Mesenchymal stem cell (in vitro differentiated cells and primary cell): ENCODE measurements at regions not wholly inside any gene's neighbourhood (a gene's known extent, or its start where the extent isn't known, plus 50 kb on each side); places are given as distances from the start of the nearest gene placed in this dataset.

ENCODE experiments used
- DNase-seq: peaks from one replicate; pipeline ENCODE4 v3.0.0-alpha.2; 2013
- H2AFZ ChIP-seq: one replicate; pipeline ENCODE4 v1.6.1; 2013; ENCODE audit warnings: low read depth, mild to moderate bottlenecking, control low read depth, inconsistent platforms, low read length, moderate library complexity
- H2AK5ac ChIP-seq: 2 replicates; pipeline ENCODE4 v1.6.1; 2013; ENCODE audit warnings: low read length, moderate library complexity, mild to moderate bottlenecking, inconsistent platforms; ENCODE audit not compliant: severe bottlenecking
- H2BK120ac ChIP-seq: one replicate; pipeline ENCODE4 v1.6.1; 2013; ENCODE audit warnings: low read depth, mild to moderate bottlenecking, inconsistent platforms, low read length, moderate library complexity
- H2BK12ac ChIP-seq, 2 experiments: one replicate each; pipeline ENCODE4 v1.6.1; 2013; ENCODE audit warnings: inconsistent platforms in 2 of 2, low read length in 2 of 2, mild to moderate bottlenecking in 2 of 2, moderate library complexity in 2 of 2, control low read depth in 1 of 2
- H2BK15ac ChIP-seq: one replicate; pipeline ENCODE4 v1.6.1; 2013; ENCODE audit warnings: mild to moderate bottlenecking, low read depth, inconsistent platforms; ENCODE audit not compliant: poor library complexity, severe bottlenecking
- H2BK5ac ChIP-seq: 2 replicates; pipeline ENCODE4 v1.6.1; 2013; ENCODE audit warnings: low read depth, mild to moderate bottlenecking, low read length, control low read depth, inconsistent platforms; ENCODE audit not compliant: poor library complexity, severe bottlenecking
- H3K14ac ChIP-seq, 2 experiments: one replicate each; pipeline ENCODE4 v1.6.1; 2013; ENCODE audit warnings: inconsistent platforms in 2 of 2, low read length in 2 of 2, control low read depth in 1 of 2, mild to moderate bottlenecking in 1 of 2, moderate library complexity in 1 of 2
- H3K18ac ChIP-seq, 2 experiments: one replicate each; pipeline ENCODE4 v1.6.1; 2013; ENCODE audit warnings: inconsistent platforms in 2 of 2, low read length in 2 of 2, control low read depth in 1 of 2, low read depth in 1 of 2, mild to moderate bottlenecking in 1 of 2
- H3K23ac ChIP-seq, 2 experiments: one replicate each; pipeline ENCODE4 v1.6.1; 2013; ENCODE audit warnings: inconsistent platforms in 2 of 2, low read length in 2 of 2, mild to moderate bottlenecking in 2 of 2, moderate library complexity in 2 of 2, control low read depth in 1 of 2
- H3K27ac ChIP-seq: 2 replicates; pipeline ENCODE4 v1.5.1; 2013; ENCODE audit warnings: mild to moderate bottlenecking, moderate library complexity, low read length, control low read depth, inconsistent platforms; ENCODE audit not compliant: poor library complexity, severe bottlenecking
- H3K27me3 ChIP-seq, 2 experiments: 2 replicates each; pipeline versions ENCODE4 v1.6.1 to v1.7.0; 2013; ENCODE audit warnings: low read length in 2 of 2, mild to moderate bottlenecking in 2 of 2, moderate library complexity in 2 of 2, control low read depth in 1 of 2, inconsistent platforms in 1 of 2; ENCODE audit not compliant: control insufficient read depth in 1 of 2, insufficient read depth in 1 of 2
- H3K36me3 ChIP-seq, 2 experiments: 2 replicates each; pipeline versions ENCODE4 v1.6.1 to v1.7.0; 2013; ENCODE audit warnings: low read length in 2 of 2, control low read depth in 1 of 2, inconsistent platforms in 1 of 2, low read depth in 1 of 2, mild to moderate bottlenecking in 1 of 2; ENCODE audit not compliant: insufficient read depth in 2 of 2, control insufficient read depth in 1 of 2
- H3K4ac ChIP-seq, 2 experiments: one replicate each; pipeline ENCODE4 v1.6.1; 2013; ENCODE audit warnings: inconsistent platforms in 2 of 2, low read length in 2 of 2, mild to moderate bottlenecking in 2 of 2, moderate library complexity in 2 of 2, control low read depth in 1 of 2, low read depth in 1 of 2
- H3K4me1 ChIP-seq: 2 replicates; pipeline ENCODE4 v1.6.1; 2013; ENCODE audit warnings: low read depth, low read length, control low read depth; ENCODE audit not compliant: control insufficient read depth, insufficient read depth
- H3K4me2 ChIP-seq: 2 replicates; pipeline ENCODE4 v1.6.1; 2013; ENCODE audit warnings: low read length, mild to moderate bottlenecking, inconsistent platforms; ENCODE audit not compliant: poor library complexity, severe bottlenecking
- H3K4me3 ChIP-seq, 2 experiments: 2 replicates each; pipeline versions ENCODE4 v1.5.1 to v1.7.0; 2013; ENCODE audit warnings: low read length in 2 of 2, mild to moderate bottlenecking in 2 of 2, control low read depth in 1 of 2, low read depth in 1 of 2; ENCODE audit not compliant: insufficient read depth in 1 of 2
- H3K79me1 ChIP-seq: replicated peaks from 2 replicates; pipeline ENCODE4 v1.6.1; 2013; ENCODE audit warnings: mild to moderate bottlenecking, control low read depth, low read length, inconsistent platforms; ENCODE audit not compliant: poor library complexity, severe bottlenecking
- H3K9ac ChIP-seq: 2 replicates; pipeline ENCODE4 v1.7.0; 2013; ENCODE audit warnings: mild to moderate bottlenecking, low read length, moderate library complexity
- H3K9me3 ChIP-seq: 2 replicates; pipeline ENCODE4 v1.7.0; 2013; ENCODE audit warnings: mild to moderate bottlenecking, low read length; ENCODE audit not compliant: control insufficient read depth
- H4K8ac ChIP-seq: one replicate; pipeline ENCODE4 v1.6.1; 2013; ENCODE audit warnings: inconsistent platforms, mild to moderate bottlenecking, low read length, moderate library complexity
- H4K91ac ChIP-seq: one replicate; pipeline ENCODE4 v1.6.1; 2013; ENCODE audit warnings: mild to moderate bottlenecking, low read length, inconsistent platforms
- WGBS: methylation state at CpG from one replicate; pipeline ENCODE4 v1.1.7; 2013; ENCODE audit warnings: mixed read lengths; 5-methylcytosine and 5-hydroxymethylcytosine counted together

GRCh38 chr18:31243740-31244512, 74.0 kb upstream of the DSG1 start:
- no peak overlapping the region for H2BK15ac ChIP-seq
- H3K14ac ChIP-seq = no peak overlapping the region
- no peaks in the 10 kb centered on the region for H3K36me3 ChIP-seq
- no peak overlapping the region for H4K8ac ChIP-seq
- no peak for DNase-seq
- H3K9me3 ChIP-seq = no peaks in the 10 kb centered on the region
- H3K79me1 ChIP-seq = no peaks in the 10 kb centered on the region
- H3K4me1 ChIP-seq = peaks cover 9% of the 10 kb centered on the region
- H2AK5ac ChIP-seq = peak overlapping the region; percentile 74
- H3K23ac ChIP-seq = no peak overlapping the region
- H4K91ac ChIP-seq = no peak overlapping the region
- H3K4me3 ChIP-seq = no peak overlapping the region
- no peak overlapping the region for H3K18ac ChIP-seq
- no peak overlapping the region for H3K4ac ChIP-seq
- H3K27ac ChIP-seq = no peak overlapping the region
- H2BK120ac ChIP-seq = no peak overlapping the region
- H3K4me2 ChIP-seq = no peak overlapping the region
- H3K9ac ChIP-seq = no peak overlapping the region
- 82% methylated on average over 11 of the region's 11 CpGs for WGBS
- H2AFZ ChIP-seq = no peak overlapping the region
- peaks cover 0 to 3% of the 10 kb centered on the region in 2 experiments for H3K27me3 ChIP-seq
- peak overlapping the region in 1 of 2 experiments; percentile 64 for H2BK12ac ChIP-seq
- H2BK5ac ChIP-seq = peak overlapping the region; percentile 14

- H3K9me3 ChIP-seq = no peaks in the 10 kb centered on the region
- H3K9ac ChIP-seq = no peak overlapping the region
- H2AFZ ChIP-seq = peak overlapping the region; percentile 64
- no peak overlapping the region for H2BK120ac ChIP-seq
- H3K36me3 ChIP-seq = no peaks in the 10 kb centered on the region
- no peak overlapping the region for H2BK5ac ChIP-seq
- H3K4me1 ChIP-seq = peaks cover 9% of the 10 kb centered on the region
- no peaks in the 10 kb centered on the region for H3K79me1 ChIP-seq
- H3K4me3 ChIP-seq = no peak overlapping the region
- no peak overlapping the region for H3K18ac ChIP-seq
- H2AK5ac ChIP-seq = no peak overlapping the region
- H3K23ac ChIP-seq = no peak overlapping the region
- peaks cover 0 to 3% of the 10 kb centered on the region in 2 experiments for H3K27me3 ChIP-seq
- 13% methylated on average over 6 of the region's 7 CpGs for WGBS
- no peak overlapping the region for H2BK12ac ChIP-seq
- no peak overlapping the region for H2BK15ac ChIP-seq
- H4K8ac ChIP-seq = no peak overlapping the region
- DNase-seq = peak; percentile 14
- no peak overlapping the region for H3K27ac ChIP-seq
- no peak overlapping the region for H3K4me2 ChIP-seq
- no peak overlapping the region for H4K91ac ChIP-seq
- no peak overlapping the region for H3K14ac ChIP-seq
- peak overlapping the region in 1 of 2 experiments; percentile 35 for H3K4ac ChIP-seq
Measured at GRCh38 chr18:31244771-31245394, 73.1 kb upstream of the DSG1 start.

- Histone ChIP-seq H3K27me3 (peaks cover 0 to 3% of the 10 kb centered on the region in 2 experiments), H2AK5ac (no peak overlapping the region), H2BK120ac (no peak overlapping the region), H3K4me2 (no peak overlapping the region), H4K91ac (no peak overlapping the region), H2BK15ac (no peak overlapping the region), H3K79me1 (no peaks in the 10 kb centered on the region), H3K4ac (no peak overlapping the region), H4K8ac (no peak overlapping the region), H2AFZ (no peak overlapping the region), H3K4me3 (no peak overlapping the region), H3K18ac (no peak overlapping the region), H3K36me3 (no peaks in the 10 kb centered on the region), H3K9ac (no peak overlapping the region), H3K4me1 (peaks cover 10% of the 10 kb centered on the region), H2BK12ac (no peak overlapping the region), H2BK5ac (no peak overlapping the region), H3K23ac (no peak overlapping the region), H3K9me3 (no peaks in the 10 kb centered on the region), H3K27ac (no peak overlapping the region), H3K14ac (no peak overlapping the region)
- 85% methylated on average over 3 of the region's 3 CpGs for WGBS
- DNase-seq = no peak
Measured at GRCh38 chr18:31245820-31246219, 72.1 kb upstream of the DSG1 start.

GRCh38 chr18:31246460-31246859, 71.5 kb upstream of the DSG1 start:
- Histone ChIP-seq H3K4me1 (peaks cover 8% of the 10 kb centered on the region), H3K36me3 (no peaks in the 10 kb centered on the region), H2AK5ac (no peak overlapping the region), H3K4me2 (no peak overlapping the region), H2AFZ (no peak overlapping the region), H3K4ac (no peak overlapping the region), H3K14ac (no peak overlapping the region), H3K9me3 (no peaks in the 10 kb centered on the region), H2BK5ac (no peak overlapping the region), H3K27me3 (peaks cover 0 to 3% of the 10 kb centered on the region in 2 experiments), H2BK12ac (no peak overlapping the region), H3K27ac (no peak overlapping the region), H3K9ac (no peak overlapping the region), H2BK15ac (no peak overlapping the region), H3K23ac (no peak overlapping the region), H3K18ac (no peak overlapping the region), H3K79me1 (no peaks in the 10 kb centered on the region), H4K91ac (no peak overlapping the region), H3K4me3 (no peak overlapping the region), H4K8ac (no peak overlapping the region), H2BK120ac (no peak overlapping the region)
- DNase-seq = no peak
- WGBS = 100% methylated on average over 1 of the region's 2 CpGs
